Chondrocyte (in vitro differentiated cells): ENCODE measurements at regions not wholly inside any gene's neighbourhood (a gene's known extent, or its start where the extent isn't known, plus 50 kb on each side); places are given as distances from the start of the nearest gene placed in this dataset.

ENCODE experiments used
- DNase-seq: peaks from one replicate; pipeline ENCODE4 v3.0.0; 2021; ENCODE audit warnings: mixed read lengths, low spot score
- H3K27ac Mint-ChIP-seq: one replicate; pipeline ENCODE4 v1.8.0; 2021; ENCODE audit warnings: mild to moderate bottlenecking, moderate library complexity, mixed read lengths; ENCODE audit not compliant: unreplicated experiment
- H3K27me3 Mint-ChIP-seq: 2 replicates; pipeline ENCODE4 v1.8.0; 2021; ENCODE audit warnings: low read depth, mixed read lengths
- H3K36me3 Mint-ChIP-seq: 2 replicates; pipeline ENCODE4 v1.8.0; 2021; ENCODE audit warnings: low read depth, mixed read lengths
- H3K4me1 Mint-ChIP-seq: 2 replicates; pipeline ENCODE4 v1.8.0; 2021; ENCODE audit warnings: low read depth, mild to moderate bottlenecking, mixed read lengths
- H3K4me3 Mint-ChIP-seq: one replicate; pipeline ENCODE4 v1.8.0; 2021; ENCODE audit warnings: mild to moderate bottlenecking, moderate library complexity, mixed read lengths; ENCODE audit not compliant: unreplicated experiment
- H3K9me3 Mint-ChIP-seq: 2 replicates; pipeline ENCODE4 v1.8.0; 2021; ENCODE audit warnings: low read depth, mixed read lengths
- CTCF ChIP-seq: fragments of 200-600 bp; sonication (generic); IDR thresholded peaks from 2 replicates; pipeline ENCODE4 v1.5.0; 2021; ENCODE audit warnings: antibody characterized with exemption, mild to moderate bottlenecking, moderate library complexity

DNA sequence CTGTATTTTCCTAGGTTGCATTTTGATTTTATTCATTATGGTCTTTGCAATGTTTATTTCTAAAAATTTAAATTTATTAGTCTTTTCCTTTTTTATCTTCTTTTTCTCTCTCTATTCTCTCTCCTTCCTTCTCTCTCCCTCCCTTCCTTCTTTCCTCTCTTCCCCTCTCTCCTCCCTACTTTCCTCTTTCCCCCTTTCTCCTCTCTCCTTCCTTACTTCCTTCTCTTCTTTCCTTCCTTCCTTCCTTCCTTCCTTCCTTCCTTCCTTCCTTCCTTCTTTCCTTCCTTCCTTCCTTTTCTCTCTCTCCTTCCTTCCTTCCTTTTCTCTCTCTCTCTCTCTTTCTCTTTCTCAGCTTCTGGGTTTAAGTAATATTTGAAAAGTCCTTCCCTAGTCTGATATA lies 72.8 kb upstream of the RASGRF1 start:
- DNase-seq = no peak
- peaks cover 4% of the 10 kb centered on the region for H3K27me3 Mint-ChIP-seq
- H3K9me3 Mint-ChIP-seq = no peaks in the 10 kb centered on the region
- no peak overlapping the region for H3K27ac Mint-ChIP-seq
- no peak for TF ChIP-seq CTCF
- H3K4me1 Mint-ChIP-seq = no peaks in the 10 kb centered on the region
- no peak overlapping the region for H3K4me3 Mint-ChIP-seq
- H3K36me3 Mint-ChIP-seq = no peaks in the 10 kb centered on the region

DNA sequence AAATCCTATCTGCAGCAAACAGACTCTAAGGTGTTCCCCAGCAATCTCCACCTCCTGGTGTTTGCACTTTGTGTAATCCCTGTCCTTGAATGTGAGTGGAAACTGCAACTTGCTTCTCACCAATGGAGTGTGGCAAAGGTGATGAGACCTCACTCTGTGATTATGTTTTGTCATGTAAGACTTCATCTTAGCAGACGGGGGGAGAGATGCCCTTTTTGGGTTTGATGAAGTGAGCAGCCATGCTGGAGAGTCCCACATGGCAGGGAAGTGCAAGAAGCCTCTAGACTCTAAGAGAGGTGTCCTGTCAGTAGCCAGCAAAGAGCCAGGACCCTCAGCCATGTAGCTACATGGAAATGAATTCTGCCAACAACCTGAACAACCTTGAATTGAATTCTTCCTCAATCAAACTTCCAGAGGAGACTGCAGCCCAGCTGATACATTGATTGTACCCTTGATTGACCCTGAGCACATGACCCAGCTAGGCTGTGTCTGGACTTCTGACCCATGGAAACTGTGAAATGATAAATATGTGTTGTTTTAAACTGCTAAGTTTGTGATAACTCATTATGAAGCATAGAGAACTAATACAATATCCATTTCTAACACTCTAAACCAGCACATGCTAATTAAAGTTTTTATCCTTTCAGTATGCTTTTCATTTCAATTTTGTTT lies 71.4 kb upstream of the RASGRF1 start:
- H3K4me3 Mint-ChIP-seq = no peak overlapping the region
- no peak overlapping the region for H3K27ac Mint-ChIP-seq
- DNase-seq = no peak
- H3K4me1 Mint-ChIP-seq = no peaks in the 10 kb centered on the region
- no peaks in the 10 kb centered on the region for H3K9me3 Mint-ChIP-seq
- TF ChIP-seq CTCF = no peak
- H3K36me3 Mint-ChIP-seq = no peaks in the 10 kb centered on the region
- peaks cover 4% of the 10 kb centered on the region for H3K27me3 Mint-ChIP-seq

DNA sequence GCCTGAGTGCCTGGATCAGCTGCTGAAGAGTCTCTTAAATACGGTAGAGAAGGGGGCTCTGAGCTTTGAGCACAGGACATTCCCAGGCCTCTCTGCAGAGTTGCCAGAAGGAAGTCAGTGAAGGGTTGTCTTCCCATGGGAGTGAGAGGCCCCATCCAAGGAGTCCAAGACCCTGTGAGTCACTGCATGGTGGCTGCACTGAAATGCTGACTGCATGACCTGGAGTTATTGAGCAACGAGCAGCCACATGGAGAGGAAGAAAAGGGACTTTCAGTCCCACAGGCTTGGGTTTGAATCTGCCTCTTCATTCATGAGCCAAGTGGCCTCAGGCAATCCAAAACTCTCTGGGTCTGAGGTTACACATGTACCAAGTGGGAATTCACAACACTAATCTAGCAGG lies 69.6 kb upstream of the RASGRF1 start:
- H3K27me3 Mint-ChIP-seq = peaks cover 6% of the 10 kb centered on the region
- no peak overlapping the region for H3K27ac Mint-ChIP-seq
- no peaks in the 10 kb centered on the region for H3K9me3 Mint-ChIP-seq
- no peak for TF ChIP-seq CTCF
- no peak overlapping the region for H3K4me3 Mint-ChIP-seq
- H3K36me3 Mint-ChIP-seq = no peaks in the 10 kb centered on the region
- no peaks in the 10 kb centered on the region for H3K4me1 Mint-ChIP-seq
- DNase-seq = no peak

DNA sequence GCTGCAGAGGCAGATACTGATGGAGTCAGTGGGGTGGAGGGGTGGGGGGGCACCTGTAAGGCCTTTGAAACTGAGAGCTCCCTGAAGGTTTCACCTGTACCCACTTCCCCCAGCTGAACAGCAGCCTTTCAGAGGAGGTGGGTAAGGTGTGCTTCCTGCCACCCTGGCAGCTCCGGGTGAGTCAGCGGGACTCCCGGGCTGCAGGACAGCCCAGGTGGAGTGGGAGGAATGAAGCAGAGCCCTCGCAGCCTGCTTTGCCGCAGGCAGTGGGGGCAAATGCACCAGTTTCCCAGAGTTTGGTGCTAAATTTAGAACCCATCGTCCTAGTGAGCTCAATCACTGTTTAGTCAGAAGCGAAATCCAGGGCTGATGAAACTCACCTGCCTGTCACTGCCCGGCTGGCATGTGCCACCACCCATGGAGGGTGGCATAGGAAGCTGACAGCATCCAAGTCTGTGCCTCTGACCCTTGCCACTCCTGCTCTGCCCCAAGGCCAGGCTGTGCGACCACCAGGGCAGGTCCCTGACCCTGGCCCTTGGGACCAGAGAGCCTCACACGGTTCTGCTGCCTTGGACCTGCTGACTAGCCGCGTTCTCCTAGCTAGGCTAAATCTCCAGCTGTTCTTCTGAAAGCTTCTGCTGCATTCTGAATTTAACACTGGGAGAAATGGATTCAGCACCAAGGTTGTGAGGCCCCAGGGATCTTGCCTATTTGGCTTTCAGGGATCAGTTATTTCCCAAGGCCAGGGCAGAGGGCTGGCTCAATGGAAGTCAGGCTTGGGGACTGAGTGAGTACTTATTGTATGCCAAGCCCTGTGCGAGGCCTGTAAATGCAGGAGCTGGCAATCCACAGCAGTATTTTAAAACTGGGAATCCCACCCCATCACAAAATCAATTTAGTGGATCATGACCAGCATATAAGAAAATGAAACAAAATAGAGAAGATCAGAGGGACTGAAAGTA lies 67.3 kb upstream of the RASGRF1 start:
- no peak for DNase-seq
- Mint-ChIP-seq H3K4me1 (no peaks in the 10 kb centered on the region), H3K27ac (no peak overlapping the region), H3K4me3 (no peak overlapping the region), H3K36me3 (no peaks in the 10 kb centered on the region), H3K9me3 (no peaks in the 10 kb centered on the region), H3K27me3 (peaks cover 3% of the 10 kb centered on the region)
- no peak for TF ChIP-seq CTCF

- Mint-ChIP-seq H3K4me3 (no peak overlapping the region), H3K36me3 (no peaks in the 10 kb centered on the region), H3K27ac (no peak overlapping the region), H3K9me3 (no peaks in the 10 kb centered on the region), H3K27me3 (peaks cover 2% of the 10 kb centered on the region), H3K4me1 (no peaks in the 10 kb centered on the region)
- no peak for TF ChIP-seq CTCF
- no peak for DNase-seq
These were observed 66.3 kb upstream of the RASGRF1 start for GRCh38 chr15:79156704-79157375.
